NOMO-1 treated with dmso at 0.1 percent for 144 hours (cell line): ENCODE measurements at regions not wholly inside any gene's neighbourhood (a gene's known extent, or its start where the extent isn't known, plus 50 kb on each side); places are given as distances from the start of the nearest gene placed in this dataset.

Experiments
- DNase-seq: peaks from one replicate; lab custom pipeline; 2025; ENCODE audit not compliant: unreplicated experiment; lab: John Stamatoyannopoulos, UW

GRCh38 chr5:6198531-6198930 lies 179.8 kb downstream of the MED10 start:
- DNase-seq = no peak

DNA sequence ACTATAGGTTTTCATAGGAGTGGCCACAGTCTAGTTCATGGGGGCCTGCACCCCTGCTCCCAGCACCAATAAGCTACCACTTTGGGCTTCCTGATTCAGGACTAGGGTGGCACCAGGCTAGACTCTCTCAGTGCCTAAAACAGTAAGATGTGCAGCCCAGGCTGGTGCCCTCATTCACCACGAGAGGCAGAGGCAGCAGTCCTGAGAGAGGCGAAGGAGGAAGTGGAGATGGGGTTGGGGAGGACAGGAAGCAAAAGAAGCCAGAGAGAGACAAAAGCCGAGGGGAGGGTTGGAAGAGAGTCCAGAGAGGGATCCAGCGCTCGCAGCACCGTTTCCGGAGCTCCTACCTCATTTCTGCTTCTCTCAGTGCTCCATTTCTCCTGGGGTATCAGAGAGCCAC lies 180.9 kb downstream of the MED10 start:
- no peak for DNase-seq

DNA sequence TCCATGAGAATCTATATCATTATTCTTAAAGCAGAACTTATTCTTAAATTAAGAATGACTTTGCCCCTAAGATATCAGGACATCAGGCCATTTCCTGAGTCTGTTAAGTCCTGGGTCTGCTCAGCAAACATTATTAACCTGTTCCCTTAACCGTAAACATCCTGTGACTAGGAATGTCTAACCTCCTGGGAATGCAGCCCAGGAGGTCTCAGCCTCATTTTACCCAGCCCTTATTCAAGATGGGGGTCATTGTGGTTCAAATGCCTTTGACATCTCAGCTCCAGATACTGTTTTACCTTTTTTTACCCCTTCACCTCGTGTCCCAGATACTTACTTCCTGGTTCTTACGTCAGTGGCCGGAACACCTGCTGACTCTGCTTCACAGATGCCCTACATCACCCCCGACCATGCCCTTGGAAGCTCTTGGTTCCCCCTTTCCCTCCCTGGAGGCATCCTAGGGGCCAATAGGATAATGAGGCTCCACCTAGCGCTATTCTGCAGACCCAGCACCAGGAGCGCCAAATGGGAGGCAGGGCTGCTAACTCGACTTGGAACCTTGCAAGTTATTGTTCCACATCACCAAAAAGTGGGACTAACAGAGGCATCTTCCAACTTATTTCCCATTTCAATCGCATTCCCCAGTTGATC lies 182.5 kb downstream of the MED10 start:
- no peak for DNase-seq

GRCh38 chr5:6194906-6195612 lies 183.3 kb downstream of the MED10 start:
- no peak for DNase-seq

GRCh38 chr5:6194261-6194875 lies 184.0 kb downstream of the MED10 start:
- no peak for DNase-seq

GRCh38 chr5:6193310-6193709 lies 185.0 kb downstream of the MED10 start:
- no peak for DNase-seq

- DNase-seq = no peak
Measured at GRCh38 chr5:6190838-6191237, 187.5 kb downstream of the MED10 start.

DNA sequence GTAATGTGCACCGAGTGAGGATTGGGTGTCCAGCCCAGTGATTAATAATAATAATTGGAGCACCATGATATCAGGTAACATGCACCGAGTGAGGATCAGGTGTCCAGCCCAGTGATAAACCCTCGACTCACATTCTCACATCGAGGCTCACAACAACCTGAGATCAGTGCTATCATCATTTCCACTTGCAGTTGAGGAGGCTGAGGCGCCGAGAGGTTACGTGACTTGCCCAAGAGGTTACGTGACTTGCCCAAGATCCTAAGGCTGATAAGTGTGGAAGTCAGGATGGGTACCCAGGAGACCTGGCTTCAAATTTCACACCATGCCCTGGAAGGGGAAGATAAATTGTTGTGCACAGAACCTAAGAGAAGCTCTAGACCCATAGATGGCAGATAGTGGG lies 189.4 kb downstream of the MED10 start:
- DNase-seq = no peak

GRCh38 chr5:6188344-6188743 lies 190.0 kb downstream of the MED10 start:
- no peak for DNase-seq

DNA sequence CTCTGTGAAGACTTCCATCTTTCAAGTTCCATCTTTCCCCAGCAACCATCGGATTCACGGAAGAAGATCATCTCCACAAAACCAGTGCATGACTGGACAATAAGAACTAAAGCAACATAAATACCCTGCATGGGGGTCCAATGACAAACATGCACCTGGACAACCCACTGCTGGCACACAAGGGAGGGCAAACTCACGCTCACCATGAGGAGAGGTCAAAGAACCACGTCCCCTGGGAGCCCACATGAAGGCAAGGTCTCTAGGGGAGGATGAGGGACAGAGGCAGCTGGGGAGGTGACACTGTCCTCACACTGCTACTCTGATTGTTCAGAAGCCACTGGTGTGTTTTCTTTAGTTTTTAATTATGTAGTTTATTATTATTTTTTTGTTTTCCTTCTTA lies 190.8 kb downstream of the MED10 start:
- DNase-seq = no peak

DNA sequence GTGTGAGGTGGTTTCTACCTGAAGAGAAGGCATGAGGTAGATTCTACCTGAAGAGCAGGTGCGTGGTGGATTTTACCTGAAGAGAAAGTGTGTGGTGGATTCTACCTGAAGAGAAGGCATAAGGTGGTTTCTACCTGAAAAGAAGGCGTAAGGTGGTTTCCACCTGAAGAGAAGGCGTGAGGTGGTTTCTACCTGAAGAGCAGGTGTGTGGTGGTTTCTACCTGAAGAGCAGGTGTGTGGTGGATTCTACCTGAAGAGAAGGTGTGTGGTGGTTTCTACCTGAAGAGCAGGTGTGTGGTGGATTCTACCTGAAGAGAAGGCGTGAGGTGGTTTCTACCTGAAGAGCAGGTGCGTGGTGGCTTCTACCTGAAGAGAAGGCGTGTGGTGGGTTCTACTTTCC lies 192.8 kb downstream of the MED10 start:
- no peak for DNase-seq

GRCh38 chr5:6184481-6184880 lies 193.9 kb downstream of the MED10 start:
- DNase-seq = no peak

GRCh38 chr5:6183391-6184390 lies 194.7 kb downstream of the MED10 start:
- DNase-seq = no peak

GRCh38 chr5:6182271-6182815 lies 196.0 kb downstream of the MED10 start:
- no peak for DNase-seq

- DNase-seq = no peak
Measured at GRCh38 chr5:6181871-6182270, 196.5 kb downstream of the MED10 start.

- no peak for DNase-seq
Measured at GRCh38 chr5:6181147-6181729, 197.1 kb downstream of the MED10 start.

- DNase-seq = no peak
Measured at GRCh38 chr5:6180231-6180872, 198.0 kb downstream of the MED10 start.

DNA sequence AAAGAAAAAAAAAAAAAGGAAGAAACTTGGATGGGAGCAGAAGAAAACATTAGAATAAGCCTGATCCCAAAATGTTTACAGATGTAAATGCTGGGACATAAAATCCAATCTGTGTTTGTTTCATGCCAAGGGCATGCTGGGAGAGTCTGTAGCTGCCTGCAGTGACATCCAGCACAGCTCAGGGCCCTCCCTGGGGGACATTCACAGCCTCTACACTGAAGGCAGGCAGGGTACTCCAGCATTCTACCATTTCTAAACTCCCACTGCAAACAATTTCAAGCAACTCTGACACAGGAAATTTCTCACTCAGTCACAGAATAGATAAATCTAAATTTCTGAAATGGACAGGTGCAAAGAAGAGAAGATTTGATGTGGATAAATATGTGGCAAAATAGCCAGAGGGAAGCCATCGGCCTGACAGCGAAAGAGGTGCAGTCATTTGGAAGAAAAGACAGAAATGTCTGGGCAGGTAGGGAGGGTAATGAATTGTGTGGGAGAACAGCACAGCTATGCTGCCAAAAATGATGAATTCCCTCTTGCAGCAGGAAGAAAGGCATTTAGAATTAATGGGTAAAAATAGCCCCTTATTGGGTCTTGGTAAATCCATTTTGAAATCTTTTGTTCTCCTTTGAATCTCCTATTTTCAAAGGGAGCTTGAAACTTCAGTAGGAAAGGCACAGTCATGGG lies 199.4 kb downstream of the MED10 start:
- DNase-seq = no peak

- DNase-seq = no peak
Measured at GRCh38 chr5:6177926-6178325, 200.4 kb downstream of the MED10 start.
